ENCODE measurements at regions not wholly inside any gene's neighbourhood (a gene's known extent, or its start where the extent isn't known, plus 50 kb on each side); places are given as distances from the start of the nearest gene placed in this dataset.

- no peak overlapping the region for H3K4me2 ChIP-seq (ENCODE audit: insufficient read depth, low read length)
- no peaks in the 10 kb centered on the region for H3K4me1 ChIP-seq (ENCODE audit: control insufficient read depth, extremely low read depth, insufficient read depth, low read length)
- no peaks in the 10 kb centered on the region for H4K20me1 ChIP-seq (replicated peaks; ENCODE audit: control insufficient read depth, extremely low read depth, insufficient read depth, low read length)
- intact Hi-C loops (cut with micrococcal nuclease) = no loop called here
- CTCF ChIA-PET = no interaction called here
- H3K9me3 ChIP-seq (replicated peaks; ENCODE audit: control insufficient read depth, insufficient read depth, low read length) = no peaks in the 10 kb centered on the region
- no peaks in the 10 kb centered on the region for H3K36me3 ChIP-seq (ENCODE audit: control insufficient read depth in 2 of 2, extremely low read depth in 1 of 2, insufficient read depth in 2 of 2, low read length in 2 of 2)
- BruUV-seq (replicated peaks) = no TSS peak
- POLR2A ChIA-PET = no interaction called here
- H3K79me2 ChIP-seq (ENCODE audit: control insufficient read depth, insufficient read depth, low read length) = no peaks in the 10 kb centered on the region
- H3K9me1 ChIP-seq (replicated peaks; ENCODE audit: control insufficient read depth, extremely low read depth, insufficient read depth, low read length) = no peaks in the 10 kb centered on the region
- H3K9ac ChIP-seq (replicated peaks; ENCODE audit: extremely low read depth, insufficient read depth, low read length) = no peak overlapping the region
- dilution Hi-C loops (cut with MboI; ENCODE audit: extremely low pct_ligation_motif_present, low sequenced_read_pairs) = no loop called here
- TF ChIP-seq MYC (IDR thresholded peaks at IDR 0.05; ENCODE audit: low read depth, low read length) (no peak), FOS (IDR thresholded peaks at IDR 0.05; ENCODE audit: borderline replicate concordance, insufficient read depth, low read length) (no peak), JUN (IDR thresholded peaks at IDR 0.05; ENCODE audit: borderline replicate concordance, insufficient read depth, insufficient read length, low read depth) (no peak), MAX (IDR thresholded peaks at IDR 0.05; ENCODE audit: insufficient read depth, insufficient read length) (no peak), EZH2 (IDR thresholded peaks at IDR 0.05; ENCODE audit: borderline replicate concordance, low read depth, low read length, severe bottlenecking) (no peak), POLR2AphosphoS5 (IDR thresholded peaks at IDR 0.05; ENCODE audit: insufficient read depth, low read depth, low read length) (no peak), POLR2A (IDR thresholded peaks at IDR 0.05; ENCODE audit: low read depth, low read length) (no peak), GATA2 (IDR thresholded peaks at IDR 0.05; ENCODE audit: insufficient read depth, insufficient read length, low read depth, low read length) (no peak)
- TF ChIP-seq, protein P1, sequence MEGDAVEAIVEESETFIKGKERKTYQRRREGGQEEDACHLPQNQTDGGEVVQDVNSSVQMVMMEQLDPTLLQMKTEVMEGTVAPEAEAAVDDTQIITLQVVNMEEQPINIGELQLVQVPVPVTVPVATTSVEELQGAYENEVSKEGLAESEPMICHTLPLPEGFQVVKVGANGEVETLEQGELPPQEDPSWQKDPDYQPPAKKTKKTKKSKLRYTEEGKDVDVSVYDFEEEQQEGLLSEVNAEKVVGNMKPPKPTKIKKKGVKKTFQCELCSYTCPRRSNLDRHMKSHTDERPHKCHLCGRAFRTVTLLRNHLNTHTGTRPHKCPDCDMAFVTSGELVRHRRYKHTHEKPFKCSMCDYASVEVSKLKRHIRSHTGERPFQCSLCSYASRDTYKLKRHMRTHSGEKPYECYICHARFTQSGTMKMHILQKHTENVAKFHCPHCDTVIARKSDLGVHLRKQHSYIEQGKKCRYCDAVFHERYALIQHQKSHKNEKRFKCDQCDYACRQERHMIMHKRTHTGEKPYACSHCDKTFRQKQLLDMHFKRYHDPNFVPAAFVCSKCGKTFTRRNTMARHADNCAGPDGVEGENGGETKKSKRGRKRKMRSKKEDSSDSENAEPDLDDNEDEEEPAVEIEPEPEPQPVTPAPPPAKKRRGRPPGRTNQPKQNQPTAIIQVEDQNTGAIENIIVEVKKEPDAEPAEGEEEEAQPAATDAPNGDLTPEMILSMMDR (IDR thresholded peaks at IDR 0.05; ENCODE audit: extremely low read depth in 1 of 2, insufficient read depth in 1 of 2, low read depth in 1 of 2, low read length in 2 of 2) = no peak
- H3K4me3 ChIP-seq (replicated peaks in 1 of 3; ENCODE audit: insufficient read depth in 1 of 3, low read depth in 1 of 3, low read length in 3 of 3) = no peak overlapping the region
- no peak overlapping the region for H3K27ac ChIP-seq (ENCODE audit: insufficient read depth, low read depth, low read length)
- H3K27me3 ChIP-seq (ENCODE audit: control insufficient read depth in 2 of 2, insufficient read depth in 2 of 2, low read length in 2 of 2) = no peaks in the 10 kb centered on the region
- no peak overlapping the region for H2AFZ ChIP-seq (ENCODE audit: low read depth, low read length)
- DNase-seq (ENCODE audit: low read depth, low spot score) (no peak), FAIRE-seq (no peak)
Measured at GRCh38 chr1:163914785-163915413, 593.1 kb downstream of the NUF2 start.
